ENCODE measurements at regions not wholly inside any gene's neighbourhood (a gene's known extent, or its start where the extent isn't known, plus 50 kb on each side); places are given as distances from the start of the nearest gene placed in this dataset.

- intact Hi-C loops (cut with DNase I), result no loop called here
- TF ChIP-seq CTCF (IDR thresholded peaks at IDR 0.05) (no peak), POLR2A (IDR thresholded peaks at IDR 0.05) (no peak)
- DNase-seq, result no peak
- WGBS, 2 donors, result 39% methylated on average over 5 of the region's 16 CpGs; no CpG with 5 or more reads in 1 of the 2 donors
- Histone ChIP-seq H3K27ac (no peak overlapping the region), H3K9me3 (no peaks in the 10 kb centered on the region), H3K4me1 (peaks cover 0 to 14% (median 8%) of the 10 kb centered on the region in 3 donors), H3K4me3 (no peak overlapping the region), H3K36me3 (no peaks in the 10 kb centered on the region), H3K27me3 (peaks cover 0 to 40% (median 0%) of the 10 kb centered on the region in 4 donors)
Observed at GRCh38 chr9:135030566-135031226, 56.8 kb upstream of the OLFM1 start.

GRCh38 chr9:135032041-135032835 is 55.2 kb upstream of the OLFM1 start:
- TF ChIP-seq POLR2A (IDR thresholded peaks at IDR 0.05), result no peak
- no peak for TF ChIP-seq CTCF (IDR thresholded peaks at IDR 0.05)
- Histone ChIP-seq H3K27me3 (peaks cover 0 to 55% (median 0%) of the 10 kb centered on the region in 4 donors), H3K36me3 (no peaks in the 10 kb centered on the region), H3K4me3 (no peak overlapping the region), H3K9me3 (no peaks in the 10 kb centered on the region), H3K4me1 (peaks cover 0 to 14% (median 8%) of the 10 kb centered on the region in 3 donors), H3K27ac (no peak overlapping the region)
- 79 to 85% methylated on average over 5 to 8 of the region's 13 CpGs for WGBS, 2 donors
- no peak for DNase-seq
- intact Hi-C loops (cut with DNase I), result no loop called here

GRCh38 chr9:135032868-135033460 is 54.5 kb upstream of the OLFM1 start:
- Histone ChIP-seq H3K4me1 (peaks cover 0 to 14% (median 8%) of the 10 kb centered on the region in 3 donors), H3K27ac (no peak overlapping the region), H3K9me3 (no peaks in the 10 kb centered on the region), H3K36me3 (no peaks in the 10 kb centered on the region), H3K4me3 (no peak overlapping the region), H3K27me3 (peaks cover 0 to 62% (median 0%) of the 10 kb centered on the region in 4 donors)
- DNase-seq, result no peak
- intact Hi-C loops (cut with DNase I), result no loop called here
- 90 to 100% methylated on average over 2 to 8 of the region's 22 CpGs for WGBS, 2 donors
- TF ChIP-seq CTCF (IDR thresholded peaks at IDR 0.05), result no peak
- TF ChIP-seq POLR2A (IDR thresholded peaks at IDR 0.05), result no peak

GRCh38 chr9:135033487-135033886 is 54.0 kb upstream of the OLFM1 start:
- Histone ChIP-seq H3K9me3 (no peaks in the 10 kb centered on the region), H3K4me1 (peaks cover 0 to 14% (median 8%) of the 10 kb centered on the region in 3 donors), H3K27me3 (peaks cover 0 to 67% (median 0%) of the 10 kb centered on the region in 4 donors), H3K27ac (no peak overlapping the region), H3K4me3 (no peak overlapping the region), H3K36me3 (no peaks in the 10 kb centered on the region)
- TF ChIP-seq CTCF (IDR thresholded peaks at IDR 0.05) (no peak), POLR2A (IDR thresholded peaks at IDR 0.05) (no peak)
- no peak for DNase-seq
- WGBS, 2 donors, result 75 to 76% methylated on average over 6 to 7 of the region's 7 CpGs
- intact Hi-C loops (cut with DNase I), result no loop called here

GRCh38 chr9:135034106-135034505 is 53.4 kb upstream of the OLFM1 start:
- H3K9me3 ChIP-seq, result no peaks in the 10 kb centered on the region
- H3K4me3 ChIP-seq, result no peak overlapping the region
- TF ChIP-seq POLR2A (IDR thresholded peaks at IDR 0.05) (no peak), CTCF (IDR thresholded peaks at IDR 0.05) (no peak)
- intact Hi-C loops (cut with DNase I), result no loop called here
- H3K36me3 ChIP-seq, result no peaks in the 10 kb centered on the region
- WGBS, 2 donors, result 73 to 86% methylated on average over 5 to 6 of the region's 17 CpGs
- H3K4me1 ChIP-seq, result peaks cover 0 to 14% (median 8%) of the 10 kb centered on the region in 3 donors
- no peak for DNase-seq
- no peak overlapping the region for H3K27ac ChIP-seq
- peaks cover 0 to 74% (median 0%) of the 10 kb centered on the region in 4 donors for H3K27me3 ChIP-seq
